ENCODE measurements at regions not wholly inside any gene's neighbourhood (a gene's known extent, or its start where the extent isn't known, plus 50 kb on each side); places are given as distances from the start of the nearest gene placed in this dataset.

DNA sequence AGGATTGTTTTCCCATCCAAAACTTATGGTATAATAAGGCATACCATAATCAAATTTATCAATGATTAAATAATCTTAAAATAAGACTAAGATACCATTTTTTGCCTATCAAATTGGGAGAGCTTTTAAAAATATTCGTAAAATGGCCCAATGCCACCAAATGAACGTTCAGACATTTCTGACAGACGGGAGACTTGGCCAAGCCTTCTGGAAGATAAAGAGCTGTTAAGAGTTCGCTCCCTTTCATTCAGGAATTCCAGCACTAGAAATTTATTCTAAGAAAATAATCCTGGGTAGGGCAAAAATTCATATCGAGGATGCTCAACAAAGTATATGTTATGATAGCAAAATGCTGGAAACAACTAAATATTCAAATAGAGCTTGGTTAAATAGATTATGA is 85.6 kb upstream of the NEO1 start:
- no peaks in the 10 kb centered on the region for H3K36me3 ChIP-seq
- TF ChIP-seq, protein P1, sequence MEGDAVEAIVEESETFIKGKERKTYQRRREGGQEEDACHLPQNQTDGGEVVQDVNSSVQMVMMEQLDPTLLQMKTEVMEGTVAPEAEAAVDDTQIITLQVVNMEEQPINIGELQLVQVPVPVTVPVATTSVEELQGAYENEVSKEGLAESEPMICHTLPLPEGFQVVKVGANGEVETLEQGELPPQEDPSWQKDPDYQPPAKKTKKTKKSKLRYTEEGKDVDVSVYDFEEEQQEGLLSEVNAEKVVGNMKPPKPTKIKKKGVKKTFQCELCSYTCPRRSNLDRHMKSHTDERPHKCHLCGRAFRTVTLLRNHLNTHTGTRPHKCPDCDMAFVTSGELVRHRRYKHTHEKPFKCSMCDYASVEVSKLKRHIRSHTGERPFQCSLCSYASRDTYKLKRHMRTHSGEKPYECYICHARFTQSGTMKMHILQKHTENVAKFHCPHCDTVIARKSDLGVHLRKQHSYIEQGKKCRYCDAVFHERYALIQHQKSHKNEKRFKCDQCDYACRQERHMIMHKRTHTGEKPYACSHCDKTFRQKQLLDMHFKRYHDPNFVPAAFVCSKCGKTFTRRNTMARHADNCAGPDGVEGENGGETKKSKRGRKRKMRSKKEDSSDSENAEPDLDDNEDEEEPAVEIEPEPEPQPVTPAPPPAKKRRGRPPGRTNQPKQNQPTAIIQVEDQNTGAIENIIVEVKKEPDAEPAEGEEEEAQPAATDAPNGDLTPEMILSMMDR (IDR thresholded peaks at IDR 0.05; ENCODE audit: borderline replicate concordance): no peak
- DNase-seq: no peak
- no peak overlapping the region for H3K4me3 ChIP-seq
- H3K4me1 ChIP-seq: peaks cover 6% of the 10 kb centered on the region
- no peak overlapping the region for H3K27ac ChIP-seq (replicated peaks)
- intact Hi-C loops (cut with micrococcal nuclease): no loop called here
- H3K27me3 ChIP-seq (ENCODE audit: low read depth): peaks cover 48% of the 10 kb centered on the region
- no peaks in the 10 kb centered on the region for H3K9me3 ChIP-seq (replicated peaks)

GRCh38 chr15:72965671-72966070 is 86.6 kb upstream of the NEO1 start:
- no peak for DNase-seq

DNA sequence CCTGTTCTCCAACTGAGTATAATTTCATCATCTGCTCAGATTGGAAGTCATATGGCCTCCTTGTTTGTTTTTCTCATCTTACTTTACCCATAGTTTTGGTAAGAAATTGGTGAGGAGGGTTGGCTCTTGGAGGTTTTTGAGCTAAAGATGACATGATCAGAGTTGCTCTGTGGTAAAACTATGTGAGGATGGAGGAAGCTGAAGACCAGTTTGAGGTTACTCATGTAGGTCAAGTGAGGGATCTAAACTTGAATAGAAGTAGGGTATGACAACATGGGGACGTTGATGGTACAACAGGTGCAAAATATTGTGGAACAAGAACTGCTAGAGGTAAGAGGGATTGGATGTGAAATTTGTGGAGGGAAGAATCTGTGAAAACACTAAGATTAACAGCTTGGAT is 87.7 kb upstream of the NEO1 start:
- TF ChIP-seq, protein P1 (IDR thresholded peaks at IDR 0.05; ENCODE audit: borderline replicate concordance): no peak
- no peak for DNase-seq
- H3K27ac ChIP-seq (replicated peaks): no peak overlapping the region
- H3K9me3 ChIP-seq (replicated peaks): no peaks in the 10 kb centered on the region
- H3K4me1 ChIP-seq: peaks cover 6% of the 10 kb centered on the region
- H3K36me3 ChIP-seq: no peaks in the 10 kb centered on the region
- no peak overlapping the region for H3K4me3 ChIP-seq
- intact Hi-C loops (cut with micrococcal nuclease): no loop called here
- peaks cover 31% of the 10 kb centered on the region for H3K27me3 ChIP-seq (ENCODE audit: low read depth)

More at GRCh38 chr15:72965671-72966070, 86.6 kb upstream of the NEO1 start:
- Histone ChIP-seq H3K9me3 (replicated peaks) (no peaks in the 10 kb centered on the region), H3K27ac (replicated peaks) (no peak overlapping the region), H3K27me3 (ENCODE audit: low read depth) (peaks cover 40% of the 10 kb centered on the region), H3K4me3 (no peak overlapping the region), H3K4me1 (peaks cover 6% of the 10 kb centered on the region), H3K36me3 (no peaks in the 10 kb centered on the region)
- intact Hi-C loops (cut with micrococcal nuclease): no loop called here
- TF ChIP-seq, protein P1 (IDR thresholded peaks at IDR 0.05; ENCODE audit: borderline replicate concordance): no peak

DNA sequence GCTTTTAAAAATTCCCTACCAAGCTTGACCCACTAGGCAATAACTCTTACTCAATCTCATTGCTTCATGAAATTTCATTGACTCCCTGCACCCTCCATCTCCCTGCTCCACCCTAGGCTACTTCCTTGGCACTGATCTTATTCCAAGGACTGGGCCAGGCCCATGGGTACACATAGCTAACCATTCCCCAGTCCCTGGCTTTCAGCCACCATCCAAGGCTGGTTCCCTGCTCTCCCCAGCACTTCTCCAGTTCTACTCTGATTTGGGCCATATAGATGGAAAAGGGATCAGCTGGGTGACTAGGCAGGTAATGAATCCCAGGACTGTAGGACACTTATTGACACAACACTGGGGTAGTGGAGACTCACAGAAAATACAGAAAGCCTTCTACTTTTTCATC is 88.1 kb upstream of the NEO1 start:
- intact Hi-C loops (cut with micrococcal nuclease): no loop called here
- DNase-seq: no peak
- no peak overlapping the region for H3K4me3 ChIP-seq
- H3K27ac ChIP-seq (replicated peaks): no peak overlapping the region
- TF ChIP-seq, protein P1 (IDR thresholded peaks at IDR 0.05; ENCODE audit: borderline replicate concordance): no peak
- no peaks in the 10 kb centered on the region for H3K36me3 ChIP-seq
- peaks cover 6% of the 10 kb centered on the region for H3K4me1 ChIP-seq
- peaks cover 28% of the 10 kb centered on the region for H3K27me3 ChIP-seq (ENCODE audit: low read depth)
- no peaks in the 10 kb centered on the region for H3K9me3 ChIP-seq (replicated peaks)

DNA sequence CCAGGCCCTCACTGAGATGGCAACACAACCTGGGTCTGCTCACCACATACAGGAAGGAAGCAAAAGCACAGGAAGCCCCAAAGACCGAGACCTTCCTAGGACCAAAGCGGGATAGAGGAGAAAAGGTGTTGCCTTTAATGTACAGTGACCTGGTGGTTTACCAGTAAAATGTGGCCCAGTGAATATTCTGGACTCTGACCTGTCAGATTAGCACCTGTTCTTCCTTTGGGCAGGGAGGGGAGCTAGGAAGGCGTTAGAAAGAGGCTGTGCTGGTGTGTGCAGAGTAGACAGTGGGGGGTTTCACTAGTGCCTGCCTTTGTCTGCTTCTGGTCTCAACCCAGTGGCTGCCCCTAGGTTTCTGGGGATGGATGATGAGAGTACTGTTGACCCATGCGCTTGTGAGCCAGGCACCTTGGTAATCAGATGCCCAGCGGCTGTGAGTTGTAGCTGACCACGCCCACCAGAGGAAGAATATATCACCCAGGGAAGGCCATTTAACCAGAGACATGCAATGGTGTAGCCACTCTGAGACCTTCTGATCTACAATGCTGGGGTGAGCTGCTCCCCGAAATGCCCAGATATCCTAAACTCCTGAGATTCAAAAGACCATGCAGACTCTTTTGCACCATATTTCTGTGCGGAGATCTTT is 90.1 kb upstream of the NEO1 start:
- Histone ChIP-seq H3K9me3 (replicated peaks) (no peaks in the 10 kb centered on the region), H3K27me3 (ENCODE audit: low read depth) (peaks cover 9% of the 10 kb centered on the region), H3K27ac (replicated peaks) (no peak overlapping the region), H3K36me3 (no peaks in the 10 kb centered on the region), H3K4me3 (no peak overlapping the region), H3K4me1 (no peaks in the 10 kb centered on the region)
- intact Hi-C loops (cut with micrococcal nuclease): no loop called here
- DNase-seq: no peak
- TF ChIP-seq, protein P1 (IDR thresholded peaks at IDR 0.05; ENCODE audit: borderline replicate concordance): no peak
